ENCODE measurements at regions not wholly inside any gene's neighbourhood (a gene's known extent, or its start where the extent isn't known, plus 50 kb on each side); places are given as distances from the start of the nearest gene placed in this dataset.
A peak's percentile ranks its signal among the peaks of the same experiment; 100 is the strongest.

GRCh38 chr10:28796606-28797512 is 119.5 kb downstream of the BAMBI start:
- no peaks in the 10 kb centered on the region for H3F3A ChIP-seq (ENCODE audit: low read depth)
- Mint-ChIP-seq H3K9me3 (no peaks in the 10 kb centered on the region), H3K27me3 (ENCODE audit: insufficient read depth, low read depth) (peaks cover 4% of the 10 kb centered on the region), H3K27ac (peak overlapping the region; percentile 66), H3K36me3 (no peaks in the 10 kb centered on the region), H3K4me1 (peaks cover 26% of the 10 kb centered on the region), H3K4me3 (peak overlapping the region; percentile 33)
- H3K4me1 ChIP-seq: peaks cover 13% of the 10 kb centered on the region
- no peaks in the 10 kb centered on the region for H3K27me3 ChIP-seq
- no peaks in the 10 kb centered on the region for H3K36me3 ChIP-seq
- no peak overlapping the region for H2AFZ ChIP-seq (replicated peaks)
- H3K4me3 ChIP-seq: no peak overlapping the region
- no peaks in the 10 kb centered on the region for H4K20me1 ChIP-seq (ENCODE audit: low read depth)
- TF ChIP-seq EZH2 (IDR thresholded peaks at IDR 0.05) (no peak), CTCF (IDR thresholded peaks at IDR 0.05) (no peak), EZH2phosphoT487 (IDR thresholded peaks at IDR 0.05) (no peak)
- H3K9me3 ChIP-seq (ENCODE audit: low read depth): no peaks in the 10 kb centered on the region
- no peak overlapping the region for H3K9ac ChIP-seq
- no peak overlapping the region for H3K4me2 ChIP-seq
- H3K79me2 ChIP-seq (ENCODE audit: low read depth): no peaks in the 10 kb centered on the region
- DNase-seq (ENCODE audit: low spot score): no peak
- no peak overlapping the region for H3K27ac ChIP-seq

- Histone ChIP-seq H3K36me3 (no peaks in the 10 kb centered on the region), H3K4me3 (no peak overlapping the region), H3F3A (ENCODE audit: low read depth) (no peaks in the 10 kb centered on the region), H3K4me1 (peaks cover 13% of the 10 kb centered on the region), H2AFZ (replicated peaks) (no peak overlapping the region), H3K27ac (no peak overlapping the region), H3K4me2 (no peak overlapping the region), H3K9me3 (ENCODE audit: low read depth) (no peaks in the 10 kb centered on the region), H4K20me1 (ENCODE audit: low read depth) (no peaks in the 10 kb centered on the region), H3K9ac (no peak overlapping the region), H3K79me2 (ENCODE audit: low read depth) (no peaks in the 10 kb centered on the region), H3K27me3 (no peaks in the 10 kb centered on the region)
- TF ChIP-seq CTCF (IDR thresholded peaks at IDR 0.05) (no peak), EZH2phosphoT487 (IDR thresholded peaks at IDR 0.05) (no peak), EZH2 (IDR thresholded peaks at IDR 0.05) (no peak)
- peaks cover 26% of the 10 kb centered on the region for H3K4me1 Mint-ChIP-seq
- no peaks in the 10 kb centered on the region for H3K36me3 Mint-ChIP-seq
- no peaks in the 10 kb centered on the region for H3K9me3 Mint-ChIP-seq
- DNase-seq (ENCODE audit: low spot score): no peak
- no peak overlapping the region for H3K27ac Mint-ChIP-seq
- peaks cover 4% of the 10 kb centered on the region for H3K27me3 Mint-ChIP-seq (ENCODE audit: insufficient read depth, low read depth)
- H3K4me3 Mint-ChIP-seq: no peak overlapping the region
These were observed 120.6 kb downstream of the BAMBI start for GRCh38 chr10:28797904-28798371.

- Histone ChIP-seq H3K9me3 (ENCODE audit: low read depth) (no peaks in the 10 kb centered on the region), H3K79me2 (ENCODE audit: low read depth) (no peaks in the 10 kb centered on the region), H4K20me1 (ENCODE audit: low read depth) (no peaks in the 10 kb centered on the region), H3K27ac (no peak overlapping the region), H3K9ac (no peak overlapping the region), H3K4me3 (no peak overlapping the region), H3K36me3 (no peaks in the 10 kb centered on the region), H3K4me1 (peaks cover 13% of the 10 kb centered on the region), H3K27me3 (no peaks in the 10 kb centered on the region), H2AFZ (replicated peaks) (no peak overlapping the region), H3K4me2 (no peak overlapping the region), H3F3A (ENCODE audit: low read depth) (no peaks in the 10 kb centered on the region)
- peaks cover 4% of the 10 kb centered on the region for H3K27me3 Mint-ChIP-seq (ENCODE audit: insufficient read depth, low read depth)
- peaks cover 26% of the 10 kb centered on the region for H3K4me1 Mint-ChIP-seq
- H3K27ac Mint-ChIP-seq: peak overlapping the region; percentile 39
- no peaks in the 10 kb centered on the region for H3K9me3 Mint-ChIP-seq
- DNase-seq (ENCODE audit: low spot score): no peak
- H3K4me3 Mint-ChIP-seq: no peak overlapping the region
- TF ChIP-seq CTCF (IDR thresholded peaks at IDR 0.05): no peak
- no peak for TF ChIP-seq EZH2phosphoT487 (IDR thresholded peaks at IDR 0.05)
- no peak for TF ChIP-seq EZH2 (IDR thresholded peaks at IDR 0.05)
- no peaks in the 10 kb centered on the region for H3K36me3 Mint-ChIP-seq
These were observed 121.2 kb downstream of the BAMBI start for GRCh38 chr10:28798428-28798955.

All from neural progenitor cell (in vitro differentiated cells).